Erythroblast (primary cell): ENCODE measurements at regions not wholly inside any gene's neighbourhood (a gene's known extent, or its start where the extent isn't known, plus 50 kb on each side); places are given as distances from the start of the nearest gene placed in this dataset.

Experiments used
- GATA1 ChIP-seq: IDR thresholded peaks from 2 replicates; pipeline ENCODE4 v1.6.1; 2011; ENCODE audit warnings: low read depth, mild to moderate bottlenecking, control low read depth, low read length, moderate library complexity
- POLR2A ChIP-seq: IDR thresholded peaks from 2 replicates; pipeline ENCODE4 v1.6.1; 2011; ENCODE audit warnings: mild to moderate bottlenecking, low read length

GRCh38 chr12:63066136-63066535 is 84.9 kb downstream of the AVPR1A start:
- TF ChIP-seq POLR2A, result no peak
- TF ChIP-seq GATA1, result no peak
